ENCODE measurements at regions not wholly inside any gene's neighbourhood (a gene's known extent, or its start where the extent isn't known, plus 50 kb on each side); places are given as distances from the start of the nearest gene placed in this dataset.
A peak's percentile ranks its signal among the peaks of the same experiment; 100 is the strongest.

DNA sequence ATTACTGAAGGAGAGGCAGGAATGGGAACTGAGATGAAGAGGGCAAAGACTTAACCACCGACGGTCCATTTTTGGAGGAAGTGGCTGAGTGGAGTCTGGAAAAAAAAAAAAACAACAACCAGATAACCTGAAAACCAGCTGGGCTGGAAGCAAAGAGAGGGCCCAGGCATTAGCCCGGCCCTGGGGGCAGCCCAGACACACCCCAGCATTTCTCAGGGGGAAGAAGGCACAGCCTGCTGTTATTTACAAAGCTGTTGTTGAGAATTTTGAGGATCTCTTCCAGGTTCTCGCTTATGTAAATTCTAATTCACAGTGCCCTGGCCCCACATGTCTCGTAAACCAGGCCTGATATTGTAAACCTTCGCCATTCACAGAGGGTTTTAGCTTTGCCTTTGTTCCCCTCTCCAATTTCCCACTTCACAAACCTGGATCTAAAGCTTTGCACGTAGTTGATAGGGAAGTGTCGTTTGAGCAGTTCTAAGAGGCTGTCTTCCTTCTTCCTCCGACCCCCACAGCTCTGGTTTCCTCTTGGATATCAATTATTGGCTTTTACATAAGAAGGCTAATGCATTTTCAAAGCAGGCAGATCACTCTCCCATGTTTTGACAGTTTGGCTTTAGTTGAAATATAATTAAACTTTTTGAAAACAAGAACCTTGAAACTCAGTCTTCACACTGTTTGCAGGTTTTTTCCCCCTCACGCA, 161.8 kb upstream of the IRF2BP2 start:
- H3K36me3 Mint-ChIP-seq (ENCODE audit: low read depth) = peaks cover 6% of the 10 kb centered on the region
- H3K4me3 Mint-ChIP-seq = peak overlapping the region; percentile 57
- H3K27me3 Mint-ChIP-seq = no peaks in the 10 kb centered on the region
- no peak for DNase-seq
- H3K27ac Mint-ChIP-seq = peak overlapping the region; percentile 93
- ChIA-PET POLR2A (interaction anchor here (0.6 to 2.6 kb wide), 14 partner anchors 9 to 304 kb away, joined by 3 to 18 read pairs (median 4); partner anchors contain the start of gene IRF2BP2), CTCF (interaction anchor here (1.0 to 2.3 kb wide), 8 partner anchors 9 to 312 kb away, joined by 3 to 8 read pairs (median 3); no protein-coding TSS in a partner anchor)
- peaks cover 67% of the 10 kb centered on the region for H3K4me1 Mint-ChIP-seq (ENCODE audit: low read depth)
- TF ChIP-seq, protein P1, sequence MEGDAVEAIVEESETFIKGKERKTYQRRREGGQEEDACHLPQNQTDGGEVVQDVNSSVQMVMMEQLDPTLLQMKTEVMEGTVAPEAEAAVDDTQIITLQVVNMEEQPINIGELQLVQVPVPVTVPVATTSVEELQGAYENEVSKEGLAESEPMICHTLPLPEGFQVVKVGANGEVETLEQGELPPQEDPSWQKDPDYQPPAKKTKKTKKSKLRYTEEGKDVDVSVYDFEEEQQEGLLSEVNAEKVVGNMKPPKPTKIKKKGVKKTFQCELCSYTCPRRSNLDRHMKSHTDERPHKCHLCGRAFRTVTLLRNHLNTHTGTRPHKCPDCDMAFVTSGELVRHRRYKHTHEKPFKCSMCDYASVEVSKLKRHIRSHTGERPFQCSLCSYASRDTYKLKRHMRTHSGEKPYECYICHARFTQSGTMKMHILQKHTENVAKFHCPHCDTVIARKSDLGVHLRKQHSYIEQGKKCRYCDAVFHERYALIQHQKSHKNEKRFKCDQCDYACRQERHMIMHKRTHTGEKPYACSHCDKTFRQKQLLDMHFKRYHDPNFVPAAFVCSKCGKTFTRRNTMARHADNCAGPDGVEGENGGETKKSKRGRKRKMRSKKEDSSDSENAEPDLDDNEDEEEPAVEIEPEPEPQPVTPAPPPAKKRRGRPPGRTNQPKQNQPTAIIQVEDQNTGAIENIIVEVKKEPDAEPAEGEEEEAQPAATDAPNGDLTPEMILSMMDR (IDR thresholded peaks at IDR 0.05) = no peak
- no peak for ATAC-seq
- intact Hi-C loops (cut with micrococcal nuclease) = loop anchor here (1.0 kb wide), 1 partner anchor 72 kb away; no protein-coding TSS in a partner anchor
- peaks cover 3% of the 10 kb centered on the region for H3K9me3 Mint-ChIP-seq

- intact Hi-C loops (cut with micrococcal nuclease) = no loop called here
- Mint-ChIP-seq H3K27ac (peak overlapping the region; percentile 93), H3K4me3 (peak overlapping the region; percentile 39), H3K36me3 (ENCODE audit: low read depth) (peaks cover 6% of the 10 kb centered on the region), H3K27me3 (no peaks in the 10 kb centered on the region), H3K9me3 (peaks cover 3% of the 10 kb centered on the region), H3K4me1 (ENCODE audit: low read depth) (peaks cover 69% of the 10 kb centered on the region)
- CTCF ChIA-PET = interaction anchor here (1.0 to 2.3 kb wide), 8 partner anchors 8 to 313 kb away, joined by 3 to 8 read pairs (median 3); no protein-coding TSS in a partner anchor
- POLR2A ChIA-PET = interaction anchor here (1.0 to 2.6 kb wide), 13 partner anchors 8 to 241 kb away, joined by 3 to 18 read pairs (median 5); partner anchors contain the start of gene IRF2BP2
- ATAC-seq (no peak), DNase-seq (no peak)
- TF ChIP-seq, protein P1 (IDR thresholded peaks at IDR 0.05) = no peak
Measured at GRCh38 chr1:234770924-234771540, 161.1 kb upstream of the IRF2BP2 start.

GRCh38 chr1:234769986-234770795, 160.2 kb upstream of the IRF2BP2 start:
- H3K27ac Mint-ChIP-seq = peak overlapping the region; percentile 93
- intact Hi-C loops (cut with micrococcal nuclease) = loop anchor here (2.0 kb wide), 3 partner anchors 39 to 241 kb away; no protein-coding TSS in a partner anchor
- H3K9me3 Mint-ChIP-seq = peaks cover 1% of the 10 kb centered on the region
- H3K36me3 Mint-ChIP-seq (ENCODE audit: low read depth) = peaks cover 4% of the 10 kb centered on the region
- POLR2A ChIA-PET = interaction anchor here (1.1 to 2.6 kb wide), 5 partner anchors 41 to 192 kb away, joined by 3 to 18 read pairs (median 4); no protein-coding TSS in a partner anchor
- TF ChIP-seq, protein P1 (IDR thresholded peaks at IDR 0.05) = no peak
- H3K27me3 Mint-ChIP-seq = no peaks in the 10 kb centered on the region
- DNase-seq (no peak), ATAC-seq (no peak)
- CTCF ChIA-PET = interaction anchor here (1.1 to 2.3 kb wide), 3 partner anchors 46 to 164 kb away, joined by 3 to 8 read pairs (median 7); no protein-coding TSS in a partner anchor
- peaks cover 74% of the 10 kb centered on the region for H3K4me1 Mint-ChIP-seq (ENCODE audit: low read depth)
- no peak overlapping the region for H3K4me3 Mint-ChIP-seq

GRCh38 chr1:234769284-234769985, 159.5 kb upstream of the IRF2BP2 start:
- DNase-seq (no peak), ATAC-seq (no peak)
- Mint-ChIP-seq H3K27ac (peak overlapping the region; percentile 93), H3K9me3 (peaks cover 1% of the 10 kb centered on the region), H3K27me3 (no peaks in the 10 kb centered on the region), H3K36me3 (ENCODE audit: low read depth) (peaks cover 2% of the 10 kb centered on the region), H3K4me1 (ENCODE audit: low read depth) (peaks cover 74% of the 10 kb centered on the region), H3K4me3 (no peak overlapping the region)
- intact Hi-C loops (cut with micrococcal nuclease) = loop anchor here (2.0 kb wide), 3 partner anchors 39 to 241 kb away; no protein-coding TSS in a partner anchor
- CTCF ChIA-PET = interaction anchor here (1.1 to 2.3 kb wide), 2 partner anchors 158 to 163 kb away, joined by 3 to 8 read pairs; no protein-coding TSS in a partner anchor
- POLR2A ChIA-PET = interaction anchor here (1.1 to 3.4 kb wide), 6 partner anchors 10 to 158 kb away, joined by 3 to 23 read pairs (median 4); no protein-coding TSS in a partner anchor
- TF ChIP-seq, protein P1 (IDR thresholded peaks at IDR 0.05) = no peak

Data from activated CD8-positive, alpha-beta T cell treated with anti-CD3 and anti-CD28 coated beads for 36 hours (primary cell).